ENCODE measurements at regions not wholly inside any gene's neighbourhood (a gene's known extent, or its start where the extent isn't known, plus 50 kb on each side); places are given as distances from the start of the nearest gene placed in this dataset.

- TF ChIP-seq CTCF (IDR thresholded peaks at IDR 0.05), result no peak
- H3K36me3 ChIP-seq, result no peaks in the 10 kb centered on the region
- H3K4me1 ChIP-seq (ENCODE audit: control insufficient read depth in 1 of 2, low read depth in 2 of 2), result no peaks in the 10 kb centered on the region
- ATAC-seq (ENCODE audit: insufficient number of reproducible peaks, low FRiP score, low read depth) (no peak), DNase-seq (ENCODE audit: low spot score) (no peak)
- no peaks in the 10 kb centered on the region for H3K27me3 ChIP-seq (replicated peaks; ENCODE audit: insufficient read depth)
- H3K27ac ChIP-seq, result no peak overlapping the region
- no peak overlapping the region for H3K4me3 ChIP-seq
- H3K9me3 ChIP-seq, result no peaks in the 10 kb centered on the region
Measured at GRCh38 chr2:51662187-51662586, 630.3 kb upstream of the NRXN1 start.

GRCh38 chr2:51657849-51658248 is 625.9 kb upstream of the NRXN1 start:
- no peak overlapping the region for H3K27ac ChIP-seq
- no peaks in the 10 kb centered on the region for H3K27me3 ChIP-seq (replicated peaks; ENCODE audit: insufficient read depth)
- ATAC-seq (ENCODE audit: insufficient number of reproducible peaks, low FRiP score, low read depth), result no peak
- no peak for TF ChIP-seq CTCF (IDR thresholded peaks at IDR 0.05)
- H3K9me3 ChIP-seq, result no peaks in the 10 kb centered on the region
- H3K4me1 ChIP-seq (ENCODE audit: control insufficient read depth in 1 of 2, low read depth in 2 of 2), result no peaks in the 10 kb centered on the region
- H3K36me3 ChIP-seq, result no peaks in the 10 kb centered on the region
- no peak for DNase-seq (ENCODE audit: low spot score)
- no peak overlapping the region for H3K4me3 ChIP-seq

GRCh38 chr2:51650769-51651168 is 618.8 kb upstream of the NRXN1 start:
- H3K36me3 ChIP-seq, result no peaks in the 10 kb centered on the region
- TF ChIP-seq CTCF (IDR thresholded peaks at IDR 0.05), result no peak
- ATAC-seq (ENCODE audit: insufficient number of reproducible peaks, low FRiP score, low read depth), result no peak

GRCh38 chr2:51649366-51649765 is 617.4 kb upstream of the NRXN1 start:
- Histone ChIP-seq H3K9me3 (no peaks in the 10 kb centered on the region), H3K36me3 (no peaks in the 10 kb centered on the region), H3K27me3 (replicated peaks; ENCODE audit: insufficient read depth) (no peaks in the 10 kb centered on the region), H3K4me1 (ENCODE audit: control insufficient read depth in 1 of 2, low read depth in 2 of 2) (no peaks in the 10 kb centered on the region), H3K27ac (no peak overlapping the region), H3K4me3 (no peak overlapping the region)
- DNase-seq (ENCODE audit: low spot score) (no peak), ATAC-seq (ENCODE audit: insufficient number of reproducible peaks, low FRiP score, low read depth) (no peak)
- no peak for TF ChIP-seq CTCF (IDR thresholded peaks at IDR 0.05)

More at GRCh38 chr2:51650769-51651168, 618.8 kb upstream of the NRXN1 start:
- Histone ChIP-seq H3K27me3 (replicated peaks; ENCODE audit: insufficient read depth) (no peaks in the 10 kb centered on the region), H3K27ac (no peak overlapping the region), H3K9me3 (no peaks in the 10 kb centered on the region), H3K4me3 (no peak overlapping the region), H3K4me1 (ENCODE audit: control insufficient read depth in 1 of 2, low read depth in 2 of 2) (no peaks in the 10 kb centered on the region)
- DNase-seq (ENCODE audit: low spot score), result no peak

- no peaks in the 10 kb centered on the region for H3K36me3 ChIP-seq
- no peak overlapping the region for H3K4me3 ChIP-seq
- H3K27ac ChIP-seq, result no peak overlapping the region
- DNase-seq (ENCODE audit: low spot score), result no peak
- ATAC-seq (ENCODE audit: insufficient number of reproducible peaks, low FRiP score, low read depth), result no peak
- H3K27me3 ChIP-seq (replicated peaks; ENCODE audit: insufficient read depth), result no peaks in the 10 kb centered on the region
- TF ChIP-seq CTCF (IDR thresholded peaks at IDR 0.05), result no peak
- no peaks in the 10 kb centered on the region for H3K4me1 ChIP-seq (ENCODE audit: control insufficient read depth in 1 of 2, low read depth in 2 of 2)
- H3K9me3 ChIP-seq, result no peaks in the 10 kb centered on the region
Measured at GRCh38 chr2:51638811-51639210, 606.9 kb upstream of the NRXN1 start.

All from thoracic aorta (tissue), 2 donors.